Activated CD8-positive, alpha-beta memory T cell treated with anti-CD3 and anti-CD28 coated beads, Interleukin-2, amount 50 U/mL, for 24 hours (primary cell): ENCODE measurements at regions not wholly inside any gene's neighbourhood (a gene's known extent, or its start where the extent isn't known, plus 50 kb on each side); places are given as distances from the start of the nearest gene placed in this dataset.
"Not testable (repeated sequence)": the region's sequence is repeated elsewhere in the genome, so short reads cannot be mapped to it uniquely, and the experiment has no call there.

Source experiments
- DNase-seq: peaks from one replicate; pipeline ENCODE4 v3.0.0-alpha.2; 2020; ENCODE audit errors: extremely low read depth

DNA sequence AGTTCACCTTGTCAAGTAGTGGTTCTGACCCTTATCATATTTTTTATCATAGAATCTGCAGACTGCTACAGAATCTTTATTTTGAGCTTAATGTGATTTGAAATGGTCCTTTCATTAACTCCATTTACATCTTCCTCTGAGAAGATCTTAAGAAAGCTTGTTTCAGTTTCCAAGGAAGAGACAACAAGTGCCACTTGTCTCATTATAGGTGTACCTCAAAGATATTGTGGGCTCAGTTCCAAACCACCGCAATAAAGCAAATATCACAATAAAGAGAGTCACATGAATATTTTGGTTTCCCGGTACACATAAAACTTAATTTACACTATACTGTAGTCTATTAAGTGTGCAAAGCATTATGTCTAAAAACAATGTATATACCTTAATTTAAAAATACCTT, 66.4 kb upstream of the ATXN1 start:
- DNase-seq: no peak

- DNase-seq: no peak
Observed at GRCh38 chr6:16825784-16826183, 64.5 kb upstream of the ATXN1 start.

GRCh38 chr6:16824845-16825685, 63.8 kb upstream of the ATXN1 start:
- no peak for DNase-seq

- no peak for DNase-seq
Observed at GRCh38 chr6:16823718-16824352, 62.6 kb upstream of the ATXN1 start.

DNA sequence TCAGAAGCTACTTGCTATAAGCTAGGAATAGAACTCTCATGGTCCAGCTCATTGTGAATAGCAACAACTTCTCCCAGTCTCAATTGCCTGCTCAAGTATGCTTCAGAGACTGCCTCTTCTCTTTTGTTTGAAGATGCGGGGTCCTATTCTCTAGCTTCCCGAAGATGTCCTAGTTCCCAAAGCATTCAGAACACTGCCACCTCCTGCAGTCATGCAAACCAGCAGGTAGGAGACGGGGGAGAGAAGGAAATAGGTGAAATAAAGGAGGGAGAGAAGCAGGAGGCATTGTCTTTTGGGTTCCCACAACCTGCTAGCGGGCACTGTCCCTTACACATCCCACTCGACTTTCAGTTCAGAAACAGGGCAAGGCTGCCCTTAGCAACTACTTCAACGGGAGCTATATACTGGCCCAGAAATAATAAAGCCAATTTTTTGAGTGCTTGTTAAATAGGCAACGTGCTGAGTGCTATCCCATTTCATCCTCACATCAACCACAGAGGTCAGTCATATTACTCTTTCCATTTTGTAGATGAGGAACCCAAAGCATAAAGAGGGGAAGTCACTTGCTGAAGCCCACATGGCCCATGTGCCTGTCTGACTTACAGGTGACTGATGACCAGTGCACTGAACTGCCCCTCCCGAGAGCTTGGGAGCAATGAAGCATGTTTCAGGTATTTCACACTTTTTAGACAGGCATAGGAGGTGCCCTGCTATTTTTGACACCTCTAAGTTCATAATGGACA, 61.9 kb upstream of the ATXN1 start:
- no peak for DNase-seq

- DNase-seq: no peak
Observed at GRCh38 chr6:16822529-16822928, 61.3 kb upstream of the ATXN1 start.

DNA sequence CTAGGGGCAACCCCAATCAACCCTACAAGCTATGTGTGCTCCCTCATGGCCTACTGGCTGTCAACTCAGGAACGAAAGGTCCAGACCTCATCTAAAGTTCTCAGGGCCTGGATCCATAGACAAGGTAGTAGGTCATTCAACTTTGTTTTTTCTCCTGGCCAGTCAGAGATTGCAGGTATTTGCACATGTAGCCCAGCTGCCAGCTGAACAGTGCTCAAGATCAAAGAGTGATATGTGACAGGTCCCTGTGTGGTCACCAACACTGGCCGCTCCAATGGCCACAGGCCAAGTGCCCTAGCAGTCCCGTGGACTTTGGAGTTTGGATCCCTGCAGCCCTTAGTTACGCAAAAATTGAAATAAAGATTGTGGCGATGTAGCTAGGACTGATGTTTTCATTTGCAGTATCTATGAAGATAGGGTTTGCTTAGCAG, 60.6 kb upstream of the ATXN1 start:
- no peak for DNase-seq

- not testable (repeated sequence) for DNase-seq
Observed at GRCh38 chr6:16820262-16820661, 59.0 kb upstream of the ATXN1 start.

DNA sequence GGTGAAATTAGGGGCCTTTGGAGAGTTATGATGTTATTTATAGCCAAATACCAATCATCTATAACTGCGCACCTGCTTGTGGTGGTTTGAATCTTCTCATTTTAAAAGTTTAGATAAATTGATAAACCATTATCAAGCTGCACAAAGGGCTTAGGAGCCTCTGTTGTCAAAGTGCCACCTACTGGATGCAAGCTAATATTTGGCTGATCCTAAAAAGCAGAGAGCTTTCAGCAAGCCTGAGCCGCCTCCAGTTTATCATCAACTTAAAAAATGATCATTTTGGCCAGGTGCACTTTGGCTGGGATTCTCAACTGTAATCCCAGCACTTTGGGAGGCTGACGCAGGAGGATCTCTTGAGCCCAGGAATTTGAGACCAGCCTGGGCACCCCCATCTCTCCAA, 58.5 kb upstream of the ATXN1 start:
- DNase-seq: no peak

DNA sequence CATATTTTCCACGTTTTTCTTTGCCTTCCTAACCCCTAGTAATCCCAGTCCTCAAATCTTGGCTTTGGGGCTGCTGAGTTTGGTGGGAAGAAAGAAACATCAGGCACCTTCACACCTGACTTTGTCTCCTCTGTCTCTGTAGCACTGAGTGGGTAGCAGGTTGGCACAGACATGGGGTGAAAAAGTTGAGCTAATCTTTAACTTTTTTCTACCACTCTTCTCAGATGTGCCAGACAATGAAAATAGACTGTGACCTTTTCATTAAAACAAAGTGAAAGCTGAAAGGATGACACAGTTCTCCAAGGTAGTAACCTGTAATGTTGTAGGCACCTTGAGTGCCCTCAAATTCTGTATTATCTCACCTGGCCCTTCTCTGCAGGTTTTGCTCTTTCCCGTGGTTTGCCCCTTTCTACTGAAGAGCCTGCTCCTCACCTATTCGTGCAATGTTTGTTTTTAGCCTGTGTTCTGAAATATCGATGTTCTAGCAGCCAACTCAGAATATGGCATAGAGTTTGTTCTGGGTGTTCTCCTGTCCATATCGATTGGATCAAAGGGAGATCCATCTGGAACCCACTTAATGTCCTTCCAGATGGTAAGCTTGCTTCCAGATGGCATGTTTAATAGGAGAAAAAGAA, 57.8 kb upstream of the ATXN1 start:
- DNase-seq: no peak

- no peak for DNase-seq
Observed at GRCh38 chr6:16817594-16817993, 56.3 kb upstream of the ATXN1 start.

- no peak for DNase-seq
Observed at GRCh38 chr6:16816891-16817290, 55.6 kb upstream of the ATXN1 start.

DNA sequence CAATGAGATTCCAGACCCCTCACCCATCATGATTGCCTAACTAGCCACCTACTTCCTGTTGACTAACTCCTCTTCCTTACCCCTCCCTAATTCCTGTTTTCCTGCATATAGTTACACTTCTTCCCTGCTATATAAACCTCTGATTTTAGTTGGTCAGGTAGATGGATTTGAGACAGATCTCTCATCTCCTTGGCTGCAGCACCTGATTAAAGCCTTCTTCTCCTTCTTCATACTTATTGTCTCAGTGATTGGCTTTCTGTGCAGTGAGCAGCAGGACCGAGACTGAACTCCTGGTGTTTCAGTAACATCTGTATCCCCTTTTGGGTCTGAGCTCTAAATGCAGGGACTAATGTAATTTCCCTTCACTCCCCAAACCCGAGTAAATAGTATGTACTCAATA, 51.7 kb upstream of the ATXN1 start:
- DNase-seq: no peak

- no peak for DNase-seq
Observed at GRCh38 chr6:16811277-16811979, 50.2 kb upstream of the ATXN1 start.
